GM12878 (cell line): ENCODE measurements at regions not wholly inside any gene's neighbourhood (a gene's known extent, or its start where the extent isn't known, plus 50 kb on each side); places are given as distances from the start of the nearest gene placed in this dataset.
A peak's percentile ranks its signal among the peaks of the same experiment; 100 is the strongest.

Experiments
- ATAC-seq: fragments of 200-7000 bp; cut with Tn5 transposase; 3 replicates; pipeline ENCODE4 v1.9.1; 2020; ENCODE audit warnings: mild to moderate bottlenecking, moderate library complexity
- BruUV-seq: library from RNA; stranded (reverse); fragments of 400-500 nt; replicated peaks from 2 replicates; lab custom pipeline; 2021; lab: Mats Ljungman, UMichigan
- CTCF ChIA-PET: fragments of 300-600 bp; sonication (Branson Sonifier 250); formaldehyde crosslinking; extraction: SDS; loops from one replicate; lab custom pipeline; 2021; ENCODE audit warnings: inconsistent platforms; lab: Yijun Ruan, JAX
- POLR2A ChIA-PET: fragments of 350-600 bp; formaldehyde crosslinking; extraction: SDS; loops from one replicate; lab custom pipeline; 2021; ENCODE audit warnings: inconsistent platforms; lab: Charles Lee
- RAD21 ChIA-PET: fragments of 300-600 bp; sonication (Branson Sonifier 250); formaldehyde crosslinking; loops from one replicate; lab custom pipeline; 2023; ENCODE audit warnings: antibody characterized with exemption; ENCODE audit not compliant: unreplicated experiment; lab: Charles Lee
- SMC1A ChIA-PET: fragments of 300-600 bp; sonication (Branson Sonifier 250); formaldehyde crosslinking; loops from one replicate; lab custom pipeline; 2023; ENCODE audit not compliant: unreplicated experiment, uncharacterized antibody; lab: Charles Lee
- DNase-seq: peaks from one replicate; pipeline ENCODE4 v3.0.0-alpha.2; 2011; ENCODE audit warnings: low read depth, low spot score
- FAIRE-seq: peaks from 3 replicates; lab custom pipeline; 2011; peaks lifted over from hg19 to GRCh38; lab: Jason Lieb, UNC
- H2AFZ ChIP-seq: 2 replicates; pipeline ENCODE4 v1.6.0; 2011; ENCODE audit warnings: low read depth, low read length, control low read depth; ENCODE audit not compliant: control insufficient read depth
- H3K27ac ChIP-seq: 2 replicates; pipeline ENCODE4 v1.5.1; 2011; ENCODE audit warnings: control low read depth; ENCODE audit not compliant: control insufficient read depth, insufficient read depth
- H3K27me3 ChIP-seq, 2 experiments: replicated peaks in 1 of 2; 2 replicates each; pipeline versions ENCODE4 v1.6.0 to v1.6.1; 2011; ENCODE audit warnings: low read length in 1 of 2; ENCODE audit not compliant: control insufficient read depth in 2 of 2, insufficient read depth in 2 of 2
- H3K36me3 ChIP-seq, 2 experiments: 2 replicates each; pipeline ENCODE4 v1.5.1; 2011; ENCODE audit warnings: low read length in 1 of 2; ENCODE audit not compliant: control insufficient read depth in 2 of 2, insufficient read depth in 2 of 2
- H3K4me1 ChIP-seq: 2 replicates; pipeline ENCODE4 v1.6.1; 2011; ENCODE audit warnings: mild to moderate bottlenecking, low read length, moderate library complexity, mixed read lengths; ENCODE audit not compliant: control insufficient read depth, insufficient read depth
- H3K4me2 ChIP-seq: 2 replicates; pipeline ENCODE4 v1.6.0; 2011; ENCODE audit warnings: control low read depth; ENCODE audit not compliant: control insufficient read depth, insufficient read depth
- H3K4me3 ChIP-seq: fragments of 200-600 bp; sonication (generic); 2 replicates; pipeline ENCODE4 v1.5.1; 2016
- H3K79me2 ChIP-seq: 2 replicates; pipeline ENCODE4 v1.6.0; 2011; ENCODE audit warnings: low read length; ENCODE audit not compliant: control insufficient read depth, insufficient read depth
- H3K9ac ChIP-seq: 2 replicates; pipeline ENCODE4 v1.8.0; 2011; ENCODE audit warnings: low read length, control low read depth, mixed read lengths; ENCODE audit not compliant: control insufficient read depth, insufficient read depth
- H3K9me3 ChIP-seq: replicated peaks from 3 replicates; pipeline ENCODE4 v1.5.1; 2011; ENCODE audit warnings: mild to moderate bottlenecking, low read length; ENCODE audit not compliant: control insufficient read depth, insufficient read depth
- H4K20me1 ChIP-seq: 2 replicates; pipeline ENCODE4 v1.6.0; 2011; ENCODE audit not compliant: control insufficient read depth, insufficient read depth
- BACH1 ChIP-seq: fragments of 450-650 bp; IDR thresholded peaks from 2 replicates; pipeline ENCODE4 v1.6.1; 2017; ENCODE audit warnings: mild to moderate bottlenecking, borderline replicate concordance
- BCL11A ChIP-seq: IDR thresholded peaks from 2 replicates; pipeline ENCODE4 v1.6.1; 2011; ENCODE audit warnings: low read depth, low read length
- BCL3 ChIP-seq: IDR thresholded peaks from 2 replicates; pipeline ENCODE4 v1.6.1; 2011; ENCODE audit warnings: borderline replicate concordance, low read depth, mild to moderate bottlenecking, moderate library complexity, low read length; ENCODE audit not compliant: insufficient read depth, poor library complexity, severe bottlenecking
- CHD4 ChIP-seq: fragments of 200-600 bp; sonication (generic); IDR thresholded peaks from 2 replicates; pipeline ENCODE4 v1.6.1; 2016; ENCODE audit warnings: mild to moderate bottlenecking
- CTCF ChIP-seq, 3 experiments: IDR thresholded peaks in 2 of 3; conservative IDR thresholded peaks in 1 of 3; 2 replicates each; pipeline ENCODE4 v1.5.1; 2011; ENCODE audit warnings: low read depth in 3 of 3, low read length in 3 of 3, mild to moderate bottlenecking in 3 of 3, control low read depth in 2 of 3, moderate library complexity in 2 of 3, inconsistent platforms in 1 of 3, mixed read lengths in 1 of 3; ENCODE audit not compliant: control insufficient read depth in 2 of 3, insufficient read depth in 1 of 3; ENCODE audit errors: extremely low read depth in 1 of 3
- EP300 ChIP-seq, 2 experiments: fragments of 150-350 bp in 1 of 2; IDR thresholded peaks; 2 replicates each; pipeline ENCODE4 v1.6.1; 2011 to 2012; ENCODE audit warnings: low read depth in 2 of 2, low read length in 2 of 2, borderline replicate concordance in 1 of 2, improper control_type of control experiment in 1 of 2, inconsistent platforms in 1 of 2; ENCODE audit not compliant: control insufficient read depth in 1 of 2
- ETV6 ChIP-seq, 2 experiments: fragments of 450-650 bp in 1 of 2; IDR thresholded peaks in 1 of 2; conservative IDR thresholded peaks in 1 of 2; 2 replicates each; pipeline ENCODE4 v1.6.1; 2014; ENCODE audit warnings: antibody characterized with exemption in 1 of 2, borderline replicate concordance in 1 of 2, low read depth in 1 of 2, mild to moderate bottlenecking in 1 of 2, moderate library complexity in 1 of 2
- HDAC6 ChIP-seq: fragments of 200-600 bp; sonication (generic); IDR thresholded peaks from one replicate; pipeline ENCODE4 v1.8.0; 2017; ENCODE audit warnings: antibody characterized with exemption; ENCODE audit not compliant: unreplicated experiment
- IRF3 ChIP-seq: fragments of 450-650 bp; IDR thresholded peaks from 2 replicates; pipeline ENCODE4 v1.6.1; 2014; ENCODE audit warnings: mild to moderate bottlenecking
- MEF2A ChIP-seq: IDR thresholded peaks from 2 replicates; pipeline ENCODE4 v1.6.1; 2011; ENCODE audit warnings: low read depth, mild to moderate bottlenecking, low read length, moderate library complexity; ENCODE audit not compliant: insufficient read depth
- NFYA ChIP-seq: IDR thresholded peaks from 2 replicates; pipeline ENCODE4 v1.6.1; 2011; ENCODE audit warnings: low read depth, mild to moderate bottlenecking, low read length, improper control_type of control experiment, borderline replicate concordance
- NR2C1 ChIP-seq: fragments of 450-650 bp; IDR thresholded peaks from 2 replicates; pipeline ENCODE4 v1.6.1; 2017; ENCODE audit warnings: antibody characterized with exemption, mild to moderate bottlenecking, moderate library complexity
- PKNOX1 ChIP-seq: fragments of 450-650 bp; IDR thresholded peaks from 2 replicates; pipeline ENCODE4 v1.6.1; 2016; ENCODE audit warnings: mild to moderate bottlenecking
- ZSCAN29 ChIP-seq: fragments of 450-650 bp; IDR thresholded peaks from 2 replicates; pipeline ENCODE4 v1.6.1; 2017; ENCODE audit warnings: mild to moderate bottlenecking, moderate library complexity
- whole genome bisulfite sequencing: methylation state at CpG from one replicate; pipeline ENCODE4 v1.1.6; 2016; ENCODE audit warnings: low lambda C conversion rate; ENCODE audit not compliant: insufficient replicate concordance, insufficient coverage; ENCODE audit errors: missing lambda C conversion rate; 5-methylcytosine and 5-hydroxymethylcytosine counted together
- in situ Hi-C: fragments of 300-500 bp; cut with MboI; formaldehyde crosslinking; loops from 9 replicates; pipeline ENCODE4 v1.14.3; 2018; ENCODE audit warnings: mixed read lengths
- intact Hi-C: fragments of 100-400 bp; cut with micrococcal nuclease; formaldehyde crosslinking; loops from one replicate; pipeline ENCODE4 v1.14.2; 2022; ENCODE audit not compliant: unreplicated experiment

GRCh38 chr18:11511434-11512095, 97.8 kb upstream of the SLC35G4 start:
- CTCF ChIA-PET, result interaction anchor here (1.0 to 3.0 kb wide), 6 partner anchors 16 to 799 kb away, joined by 3 to 31 read pairs (median 4); no protein-coding TSS in a partner anchor
- SMC1A ChIA-PET, result interaction anchor here (1.3 to 1.7 kb wide), 3 partner anchors 9 to 187 kb away, joined by 4 to 6 read pairs (median 4); no protein-coding TSS in a partner anchor
- in situ Hi-C loops, result loop anchor here (10.0 kb wide), 1 partner anchor 727 kb away; no protein-coding TSS in a partner anchor
- no peak for TF ChIP-seq BCL3
- TF ChIP-seq CTCF (IDR thresholded peaks at IDR 0.05 in 2 of 3, conservative IDR thresholded peaks at IDR 0.05 in 1 of 3; ENCODE audit: control insufficient read depth in 2 of 3, extremely low read depth in 1 of 3, insufficient read depth in 1 of 3, low read depth in 3 of 3, low read length in 3 of 3), result no peak
- TF ChIP-seq EP300 (IDR thresholded peaks at IDR 0.05; ENCODE audit: borderline replicate concordance in 1 of 2, control insufficient read depth in 1 of 2, low read depth in 2 of 2, low read length in 2 of 2), result peak; percentile 29 to 85; a peak in 3 of 4 replicates
- no peak for TF ChIP-seq BACH1
- 0 out of 2 replicates have a peak, but pooled peaks have one; percentile 20 for TF ChIP-seq MEF2A
- no peak for TF ChIP-seq NFYA
- TF ChIP-seq NR2C1, result no peak
- no peak for TF ChIP-seq CHD4
- TF ChIP-seq BCL11A, result no peak
- TF ChIP-seq ZSCAN29, result no peak
- no peak for TF ChIP-seq IRF3
- TF ChIP-seq PKNOX1, result peak; percentile 33; the same call in 1 of the 2 replicates
- peak in 1 of 2 experiments; percentile 32; a peak in 1 of 4 replicates for TF ChIP-seq ETV6 (conservative IDR thresholded peaks at IDR 0.05 in 1 of 2, IDR thresholded peaks at IDR 0.05 in 1 of 2; ENCODE audit: borderline replicate concordance in 1 of 2, low read depth in 1 of 2)
- no peak for TF ChIP-seq HDAC6

More at GRCh38 chr18:11511434-11512095, 97.8 kb upstream of the SLC35G4 start:
- peak; percentile 95 for ATAC-seq
- no peaks in the 10 kb centered on the region; the same call in 2 of the 3 replicates for H3K9me3 ChIP-seq
- H3K27ac ChIP-seq, result peak overlapping the region; percentile 71
- intact Hi-C loops, result loop anchor here (10.0 kb wide), 1 partner anchor 347 kb away; no protein-coding TSS in a partner anchor
- no TSS peak for BruUV-seq
- H2AFZ ChIP-seq, result peak overlapping the region; percentile 3
- ChIA-PET RAD21 (interaction anchor here (0.7 to 1.6 kb wide), 4 partner anchors 29 to 672 kb away, joined by 3 to 4 read pairs (median 4); no protein-coding TSS in a partner anchor), POLR2A (no interaction called here)
- peak overlapping the region; percentile 81 for H3K4me2 ChIP-seq
- peaks cover 16% of the 10 kb centered on the region for H3K4me1 ChIP-seq
- H3K9ac ChIP-seq, result peak overlapping the region; percentile 2; the same call in 1 of the 2 replicates
- H4K20me1 ChIP-seq, result no peaks in the 10 kb centered on the region
- H3K79me2 ChIP-seq, result no peaks in the 10 kb centered on the region
- no peaks in the 10 kb centered on the region for H3K36me3 ChIP-seq
- peak overlapping the region; percentile 29; the same call in 1 of the 2 replicates for H3K4me3 ChIP-seq
- peak; percentile 39 for DNase-seq
- H3K27me3 ChIP-seq, result no peaks in the 10 kb centered on the region
- peak; percentile 23 for FAIRE-seq
- WGBS, result 2% methylated on average over 6 of the region's 6 CpGs
